GM18867 (cell line): ENCODE measurements at regions not wholly inside any gene's neighbourhood (a gene's known extent, or its start where the extent isn't known, plus 50 kb on each side); places are given as distances from the start of the nearest gene placed in this dataset.

Experiments
- ATAC-seq: cut with Tn5 transposase; IDR thresholded peaks from one replicate; pipeline ENCODE4 v1.9.1; 2021; ENCODE audit warnings: mild to moderate bottlenecking, moderate library complexity; ENCODE audit not compliant: unreplicated experiment

- no peak for ATAC-seq
Measured at GRCh38 chr4:165763640-165764039, 109.4 kb upstream of the TLL1 start.

GRCh38 chr4:165765053-165765452, 108.0 kb upstream of the TLL1 start:
- no peak for ATAC-seq

GRCh38 chr4:165766018-165766417, 107.0 kb upstream of the TLL1 start:
- ATAC-seq, result no peak

- ATAC-seq, result no peak
Measured at GRCh38 chr4:165766976-165767375, 106.1 kb upstream of the TLL1 start.

GRCh38 chr4:165767671-165768070, 105.4 kb upstream of the TLL1 start:
- no peak for ATAC-seq

- ATAC-seq, result no peak
Measured at GRCh38 chr4:165768281-165768680, 104.8 kb upstream of the TLL1 start.

- ATAC-seq, result no peak
Measured at GRCh38 chr4:165774326-165774725, 98.7 kb upstream of the TLL1 start.

- ATAC-seq, result no peak
Measured at GRCh38 chr4:165779950-165780670, 92.9 kb upstream of the TLL1 start.

- no peak for ATAC-seq
Measured at GRCh38 chr4:165780735-165781134, 92.3 kb upstream of the TLL1 start.

- no peak for ATAC-seq
Measured at GRCh38 chr4:165782623-165783022, 90.4 kb upstream of the TLL1 start.

GRCh38 chr4:165783626-165784025, 89.4 kb upstream of the TLL1 start:
- ATAC-seq, result no peak

- no peak for ATAC-seq
Measured at GRCh38 chr4:165784672-165785071, 88.4 kb upstream of the TLL1 start.

GRCh38 chr4:165785337-165785736, 87.7 kb upstream of the TLL1 start:
- no peak for ATAC-seq

- ATAC-seq, result no peak
Measured at GRCh38 chr4:165787516-165788274, 85.3 kb upstream of the TLL1 start.

GRCh38 chr4:165788686-165789463, 84.2 kb upstream of the TLL1 start:
- ATAC-seq, result no peak

GRCh38 chr4:165793236-165793635, 79.8 kb upstream of the TLL1 start:
- no peak for ATAC-seq

GRCh38 chr4:165794834-165795233, 78.2 kb upstream of the TLL1 start:
- no peak for ATAC-seq

- ATAC-seq, result no peak
Measured at GRCh38 chr4:165799384-165799815, 73.6 kb upstream of the TLL1 start.

- ATAC-seq, result no peak
Measured at GRCh38 chr4:165802452-165802851, 70.6 kb upstream of the TLL1 start.

- ATAC-seq, result no peak
Measured at GRCh38 chr4:165803005-165803404, 70.0 kb upstream of the TLL1 start.

GRCh38 chr4:165805406-165805805, 67.6 kb upstream of the TLL1 start:
- ATAC-seq, result no peak

GRCh38 chr4:165806613-165807012, 66.4 kb upstream of the TLL1 start:
- no peak for ATAC-seq
